Choroid plexus epithelial cell (primary cell): ENCODE measurements at regions not wholly inside any gene's neighbourhood (a gene's known extent, or its start where the extent isn't known, plus 50 kb on each side); places are given as distances from the start of the nearest gene placed in this dataset.

Source experiments
- DNase-seq: peaks from one replicate; pipeline ENCODE4 v3.0.0-alpha.2; 2010; ENCODE audit warnings: low read depth
- H3K4me3 ChIP-seq: 2 replicates; pipeline ENCODE4 v1.5.1; 2011; ENCODE audit warnings: low read depth, mild to moderate bottlenecking, control low read depth, low read length, moderate library complexity
- CTCF ChIP-seq: conservative IDR thresholded peaks from 2 replicates; pipeline ENCODE4 v1.5.1; 2011; ENCODE audit warnings: low read depth, mild to moderate bottlenecking, control low read depth, inconsistent platforms, low read length, moderate library complexity

GRCh38 chr2:7237466-7237865 lies 320.3 kb downstream of the RNF144A start:
- no peak for TF ChIP-seq CTCF
- H3K4me3 ChIP-seq = no peak overlapping the region
- no peak for DNase-seq

- no peak for DNase-seq
- no peak for TF ChIP-seq CTCF
- H3K4me3 ChIP-seq = no peak overlapping the region
These were observed 321.9 kb downstream of the RNF144A start for GRCh38 chr2:7239078-7239477.

- H3K4me3 ChIP-seq = no peak overlapping the region
- no peak for DNase-seq
- no peak for TF ChIP-seq CTCF
These were observed 324.0 kb downstream of the RNF144A start for GRCh38 chr2:7241041-7241745.

GRCh38 chr2:7242189-7242867 lies 325.1 kb downstream of the RNF144A start:
- H3K4me3 ChIP-seq = no peak overlapping the region
- TF ChIP-seq CTCF = no peak
- DNase-seq = no peak

- no peak overlapping the region for H3K4me3 ChIP-seq
- TF ChIP-seq CTCF = no peak
- no peak for DNase-seq
These were observed 326.1 kb downstream of the RNF144A start for GRCh38 chr2:7243276-7243675.

- H3K4me3 ChIP-seq = no peak overlapping the region
- no peak for TF ChIP-seq CTCF
- no peak for DNase-seq
These were observed 339.2 kb downstream of the RNF144A start for GRCh38 chr2:7256377-7256776.

- no peak overlapping the region for H3K4me3 ChIP-seq
- DNase-seq = no peak
- TF ChIP-seq CTCF = no peak
These were observed 345.5 kb downstream of the RNF144A start for GRCh38 chr2:7262727-7263126.
